ENCODE measurements at regions not wholly inside any gene's neighbourhood (a gene's known extent, or its start where the extent isn't known, plus 50 kb on each side); places are given as distances from the start of the nearest gene placed in this dataset.

- H3K9me3 ChIP-seq (ENCODE audit: control insufficient read depth, insufficient read depth, low read depth, low read length): no peaks in the 10 kb centered on the region
- TF ChIP-seq EZH2 (IDR thresholded peaks at IDR 0.05; ENCODE audit: low read length, missing control alignments) (no peak), CTCF (conservative IDR thresholded peaks at IDR 0.05 in 1 of 2, IDR thresholded peaks at IDR 0.05 in 1 of 2; ENCODE audit: low read depth in 1 of 2, low read length in 2 of 2) (no peak)
- no peaks in the 10 kb centered on the region for H3K4me1 ChIP-seq (ENCODE audit: control insufficient read depth, extremely low read depth, insufficient read depth, low read length)
- no peak overlapping the region for H3K27ac ChIP-seq (ENCODE audit: insufficient read depth, low read length)
- H3K4me2 ChIP-seq (ENCODE audit: extremely low read depth, insufficient read depth, low read length): no peak overlapping the region
- no peak overlapping the region for H3K4me3 ChIP-seq (replicated peaks in 1 of 4; ENCODE audit: control extremely low read depth in 1 of 4, insufficient read depth in 1 of 4, low read depth in 3 of 4, low read length in 4 of 4)
- no peaks in the 10 kb centered on the region for H3K27me3 ChIP-seq (ENCODE audit: control insufficient read depth, insufficient read depth, low read length)
- no peak for DNase-seq (ENCODE audit: low read depth in 2 of 2)
- no peaks in the 10 kb centered on the region for H4K20me1 ChIP-seq (ENCODE audit: control insufficient read depth, extremely low read depth, insufficient read depth, low read length)
- H3K36me3 ChIP-seq (ENCODE audit: control insufficient read depth, insufficient read depth, low read length): no peaks in the 10 kb centered on the region
- H3K79me2 ChIP-seq (ENCODE audit: control insufficient read depth, insufficient read depth, low read length): no peaks in the 10 kb centered on the region
- H3K9ac ChIP-seq (ENCODE audit: insufficient read depth, low read length): no peak overlapping the region
- no peak overlapping the region for H2AFZ ChIP-seq (ENCODE audit: low read length)
Observed at GRCh38 chr16:47972246-47972985, 183.4 kb downstream of the ABCC12 start.

- Histone ChIP-seq H4K20me1 (ENCODE audit: control insufficient read depth, extremely low read depth, insufficient read depth, low read length) (no peaks in the 10 kb centered on the region), H3K36me3 (ENCODE audit: control insufficient read depth, insufficient read depth, low read length) (no peaks in the 10 kb centered on the region), H3K79me2 (ENCODE audit: control insufficient read depth, insufficient read depth, low read length) (no peaks in the 10 kb centered on the region), H3K9ac (ENCODE audit: insufficient read depth, low read length) (no peak overlapping the region), H3K4me1 (ENCODE audit: control insufficient read depth, extremely low read depth, insufficient read depth, low read length) (no peaks in the 10 kb centered on the region), H3K4me3 (replicated peaks in 1 of 4; ENCODE audit: control extremely low read depth in 1 of 4, insufficient read depth in 1 of 4, low read depth in 3 of 4, low read length in 4 of 4) (no peak overlapping the region), H2AFZ (ENCODE audit: low read length) (no peak overlapping the region), H3K27me3 (ENCODE audit: control insufficient read depth, insufficient read depth, low read length) (no peaks in the 10 kb centered on the region), H3K4me2 (ENCODE audit: extremely low read depth, insufficient read depth, low read length) (no peak overlapping the region), H3K27ac (ENCODE audit: insufficient read depth, low read length) (no peak overlapping the region), H3K9me3 (ENCODE audit: control insufficient read depth, insufficient read depth, low read depth, low read length) (no peaks in the 10 kb centered on the region)
- TF ChIP-seq EZH2 (IDR thresholded peaks at IDR 0.05; ENCODE audit: low read length, missing control alignments): no peak
- no peak for TF ChIP-seq CTCF (conservative IDR thresholded peaks at IDR 0.05 in 1 of 2, IDR thresholded peaks at IDR 0.05 in 1 of 2; ENCODE audit: low read depth in 1 of 2, low read length in 2 of 2)
- DNase-seq (ENCODE audit: low read depth in 2 of 2): no peak
Observed at GRCh38 chr16:47971225-47971624, 184.6 kb downstream of the ABCC12 start.

- Histone ChIP-seq H3K4me3 (replicated peaks in 1 of 4; ENCODE audit: control extremely low read depth in 1 of 4, insufficient read depth in 1 of 4, low read depth in 3 of 4, low read length in 4 of 4) (no peak overlapping the region), H3K79me2 (ENCODE audit: control insufficient read depth, insufficient read depth, low read length) (no peaks in the 10 kb centered on the region), H3K4me1 (ENCODE audit: control insufficient read depth, extremely low read depth, insufficient read depth, low read length) (no peaks in the 10 kb centered on the region), H3K27ac (ENCODE audit: insufficient read depth, low read length) (no peak overlapping the region), H3K27me3 (ENCODE audit: control insufficient read depth, insufficient read depth, low read length) (no peaks in the 10 kb centered on the region), H3K4me2 (ENCODE audit: extremely low read depth, insufficient read depth, low read length) (no peak overlapping the region), H4K20me1 (ENCODE audit: control insufficient read depth, extremely low read depth, insufficient read depth, low read length) (no peaks in the 10 kb centered on the region), H3K36me3 (ENCODE audit: control insufficient read depth, insufficient read depth, low read length) (no peaks in the 10 kb centered on the region), H3K9me3 (ENCODE audit: control insufficient read depth, insufficient read depth, low read depth, low read length) (no peaks in the 10 kb centered on the region), H2AFZ (ENCODE audit: low read length) (no peak overlapping the region), H3K9ac (ENCODE audit: insufficient read depth, low read length) (no peak overlapping the region)
- peak; percentile 33 to 48 for DNase-seq (ENCODE audit: low read depth in 2 of 2)
- no peak for TF ChIP-seq EZH2 (IDR thresholded peaks at IDR 0.05; ENCODE audit: low read length, missing control alignments)
- TF ChIP-seq CTCF (conservative IDR thresholded peaks at IDR 0.05 in 1 of 2, IDR thresholded peaks at IDR 0.05 in 1 of 2; ENCODE audit: low read depth in 1 of 2, low read length in 2 of 2): no peak
Observed at GRCh38 chr16:47970291-47970931, 185.4 kb downstream of the ABCC12 start.

All from fibroblast of lung (primary cell).